Brain microvascular endothelial cell (primary cell): ENCODE measurements at regions not wholly inside any gene's neighbourhood (a gene's known extent, or its start where the extent isn't known, plus 50 kb on each side); places are given as distances from the start of the nearest gene placed in this dataset.

Experiments
- DNase-seq: peaks from one replicate; pipeline ENCODE4 v3.0.0-alpha.2; 2020
- H3K27ac ChIP-seq: fragments of 250-450 bp; sonication (Bioruptor Pico); 2 replicates; pipeline ENCODE4 v1.5.1; 2020; ENCODE audit warnings: mild to moderate bottlenecking, moderate library complexity
- H3K27me3 ChIP-seq: fragments of 250-450 bp; sonication (Bioruptor Pico); replicated peaks from 2 replicates; pipeline ENCODE4 v1.5.1; 2020; ENCODE audit warnings: mild to moderate bottlenecking
- H3K36me3 ChIP-seq: fragments of 250-450 bp; sonication (Bioruptor Pico); replicated peaks from 2 replicates; pipeline ENCODE4 v1.5.1; 2020; ENCODE audit warnings: mild to moderate bottlenecking
- H3K4me3 ChIP-seq: 2 replicates; pipeline ENCODE4 v1.5.1; 2011; ENCODE audit warnings: low read depth, mild to moderate bottlenecking, control low read depth, low read length, moderate library complexity
- CTCF ChIP-seq: IDR thresholded peaks from 2 replicates; pipeline ENCODE4 v1.5.1; 2011; ENCODE audit warnings: low read depth, mild to moderate bottlenecking, moderate library complexity, low read length, control low read depth, inconsistent platforms; ENCODE audit errors: missing control alignments
- in situ Hi-C: cut with HindIII; loops from 2 replicates; pipeline ENCODE4 v1.10.0; 2017; ENCODE audit warnings: low sequenced_read_pairs, low pct_ligation_motif_present

- in situ Hi-C loops, result no loop called here
- no peak for DNase-seq
- Histone ChIP-seq H3K27me3 (no peaks in the 10 kb centered on the region), H3K4me3 (no peak overlapping the region), H3K36me3 (no peaks in the 10 kb centered on the region), H3K27ac (no peak overlapping the region)
- no peak for TF ChIP-seq CTCF
Measured at GRCh38 chr13:89740994-89741685, 1606.3 kb upstream of the MIR17HG start.

GRCh38 chr13:89746554-89746953 lies 1600.9 kb upstream of the MIR17HG start:
- H3K27me3 ChIP-seq, result no peaks in the 10 kb centered on the region
- in situ Hi-C loops, result no loop called here
- no peak for TF ChIP-seq CTCF
- no peaks in the 10 kb centered on the region for H3K36me3 ChIP-seq
- H3K27ac ChIP-seq, result no peak overlapping the region
- no peak overlapping the region for H3K4me3 ChIP-seq
- DNase-seq, result no peak

- no peak overlapping the region for H3K27ac ChIP-seq
- no peak overlapping the region for H3K4me3 ChIP-seq
- no peaks in the 10 kb centered on the region for H3K27me3 ChIP-seq
- no peaks in the 10 kb centered on the region for H3K36me3 ChIP-seq
- no peak for DNase-seq
- no peak for TF ChIP-seq CTCF
- in situ Hi-C loops, result no loop called here
Measured at GRCh38 chr13:89748716-89749115, 1598.8 kb upstream of the MIR17HG start.

- no peak for DNase-seq
- in situ Hi-C loops, result no loop called here
- H3K27me3 ChIP-seq, result no peaks in the 10 kb centered on the region
- no peak for TF ChIP-seq CTCF
- no peak overlapping the region for H3K27ac ChIP-seq
- no peaks in the 10 kb centered on the region for H3K36me3 ChIP-seq
- H3K4me3 ChIP-seq, result no peak overlapping the region
Measured at GRCh38 chr13:89749888-89750287, 1597.6 kb upstream of the MIR17HG start.

- in situ Hi-C loops, result no loop called here
- no peaks in the 10 kb centered on the region for H3K27me3 ChIP-seq
Measured at GRCh38 chr13:89750371-89750770, 1597.1 kb upstream of the MIR17HG start.

More at GRCh38 chr13:89750371-89750770, 1597.1 kb upstream of the MIR17HG start:
- DNase-seq, result no peak
- no peak overlapping the region for H3K4me3 ChIP-seq
- H3K36me3 ChIP-seq, result no peaks in the 10 kb centered on the region
- TF ChIP-seq CTCF, result no peak
- no peak overlapping the region for H3K27ac ChIP-seq
